GM21381 (cell line): ENCODE measurements at regions not wholly inside any gene's neighbourhood (a gene's known extent, or its start where the extent isn't known, plus 50 kb on each side); places are given as distances from the start of the nearest gene placed in this dataset.

Source experiments
- ATAC-seq: cut with Tn5 transposase; IDR thresholded peaks from one replicate; pipeline ENCODE4 v1.9.1; 2021; ENCODE audit warnings: mild to moderate bottlenecking, moderate library complexity; ENCODE audit not compliant: unreplicated experiment

DNA sequence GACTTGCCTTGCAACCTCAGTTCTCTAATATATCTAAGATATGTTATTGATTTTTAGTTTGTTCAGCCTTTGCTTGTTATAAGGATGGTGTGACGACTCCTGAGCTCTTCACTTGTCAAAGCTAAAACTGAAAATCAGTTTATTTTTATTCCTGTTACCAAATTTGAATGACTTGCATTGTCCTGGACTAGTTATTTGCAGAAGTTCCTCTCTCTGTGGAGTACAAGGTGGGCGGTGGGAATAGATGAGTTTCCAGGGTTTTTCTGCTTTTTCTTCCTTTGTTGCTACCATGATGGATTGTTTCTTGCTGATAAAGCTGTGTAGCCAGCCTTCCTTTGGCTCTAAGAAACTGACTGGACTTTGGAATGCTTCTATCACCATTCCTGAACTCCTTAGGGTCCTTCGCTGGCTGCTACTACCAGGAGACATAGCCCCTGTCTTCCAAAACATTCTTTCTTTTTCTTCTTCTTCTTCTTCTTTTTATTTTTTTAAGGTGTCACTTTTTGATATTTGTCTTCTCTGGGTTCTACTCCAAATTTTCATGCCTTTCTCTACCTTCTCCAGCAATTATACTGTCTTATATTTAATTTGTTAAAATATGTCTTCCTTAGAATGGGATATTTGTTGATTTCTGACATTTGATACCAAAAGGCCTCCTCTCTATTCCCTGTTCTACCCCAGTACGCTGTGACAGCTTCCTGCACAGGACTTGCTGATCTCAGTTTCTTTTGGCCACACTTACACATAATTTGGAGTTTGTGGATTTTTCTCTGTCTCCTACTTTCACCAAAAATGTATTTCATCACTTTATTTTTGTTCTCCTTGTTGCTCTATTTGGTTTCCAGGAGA, 145.1 kb upstream of the THRB start:
- ATAC-seq: no peak

GRCh38 chr3:24640330-24640877, 145.8 kb upstream of the THRB start:
- ATAC-seq: no peak

GRCh38 chr3:24641628-24642027, 147.0 kb upstream of the THRB start:
- no peak for ATAC-seq

- no peak for ATAC-seq
Observed at GRCh38 chr3:24645047-24645446, 150.4 kb upstream of the THRB start.

- no peak for ATAC-seq
Observed at GRCh38 chr3:24646790-24647189, 152.1 kb upstream of the THRB start.

- no peak for ATAC-seq
Observed at GRCh38 chr3:24648063-24648462, 153.4 kb upstream of the THRB start.

GRCh38 chr3:24650839-24651238, 156.2 kb upstream of the THRB start:
- ATAC-seq: no peak

- no peak for ATAC-seq
Observed at GRCh38 chr3:24657870-24658510, 163.3 kb upstream of the THRB start.

DNA sequence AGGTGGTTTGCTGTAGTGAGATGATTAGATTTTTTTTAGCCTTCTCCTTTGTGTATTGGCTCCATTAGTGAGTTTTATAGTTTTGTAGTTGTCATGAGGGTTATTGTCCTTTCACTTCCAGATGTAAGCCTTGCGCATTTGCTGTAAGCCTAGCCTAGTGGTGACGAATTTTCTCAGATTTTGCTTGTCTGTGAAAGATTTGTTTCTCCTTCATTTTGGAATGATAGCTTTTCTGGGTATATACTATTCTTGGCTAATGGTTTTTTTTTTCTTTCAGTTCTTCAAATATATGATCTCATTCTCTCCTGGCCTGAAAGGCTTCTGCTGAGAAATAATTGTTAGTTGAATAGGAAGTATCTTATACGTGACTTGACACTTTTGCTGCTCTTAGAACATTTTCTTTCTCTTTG, 166.5 kb upstream of the THRB start:
- ATAC-seq: no peak

DNA sequence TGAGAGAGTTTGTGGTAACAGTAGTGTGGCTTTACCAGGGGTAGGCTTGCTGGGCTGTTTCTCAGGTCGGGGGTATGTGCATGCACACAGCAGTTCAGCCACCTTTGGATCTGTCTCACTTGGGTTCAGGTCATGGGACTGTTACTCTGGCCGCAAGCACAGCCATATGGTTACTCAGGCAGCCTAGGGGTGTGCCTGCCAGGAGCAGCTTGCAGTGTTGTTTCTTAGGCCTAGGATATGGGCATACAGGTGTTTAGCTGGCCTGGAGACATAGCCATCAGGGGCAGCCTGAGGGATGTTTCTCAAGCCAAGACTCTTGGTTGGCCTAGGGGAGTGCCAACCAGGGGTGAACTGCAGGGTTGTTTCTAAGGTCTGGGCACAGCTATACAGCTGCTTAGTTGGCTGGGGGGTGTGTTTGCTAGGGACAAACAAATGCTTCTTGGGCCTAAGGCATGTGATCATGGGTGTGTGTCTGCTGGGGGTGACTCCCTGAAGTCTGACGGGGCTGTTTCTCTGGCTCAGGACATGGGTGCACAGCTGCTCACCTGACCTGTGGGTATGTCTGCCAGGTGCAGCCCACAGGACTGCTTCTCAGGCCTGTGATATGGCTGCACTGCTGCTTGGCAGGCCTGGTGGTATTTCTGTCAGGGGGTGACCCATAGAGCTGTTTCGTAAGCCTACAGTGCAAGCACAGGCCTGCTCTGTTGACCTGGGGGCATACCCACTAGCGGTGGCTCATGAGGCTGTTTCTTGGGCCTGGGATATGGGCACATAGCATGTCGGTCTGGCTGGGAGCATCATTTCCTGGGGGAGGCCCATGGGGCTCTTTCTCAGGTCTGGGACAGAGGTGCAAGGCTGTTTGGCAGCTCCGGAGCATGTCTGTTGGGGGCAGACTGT, 168.0 kb upstream of the THRB start:
- ATAC-seq: no peak

GRCh38 chr3:24663406-24663805, 168.8 kb upstream of the THRB start:
- ATAC-seq: no peak

- no peak for ATAC-seq
Observed at GRCh38 chr3:24668039-24668438, 173.4 kb upstream of the THRB start.

DNA sequence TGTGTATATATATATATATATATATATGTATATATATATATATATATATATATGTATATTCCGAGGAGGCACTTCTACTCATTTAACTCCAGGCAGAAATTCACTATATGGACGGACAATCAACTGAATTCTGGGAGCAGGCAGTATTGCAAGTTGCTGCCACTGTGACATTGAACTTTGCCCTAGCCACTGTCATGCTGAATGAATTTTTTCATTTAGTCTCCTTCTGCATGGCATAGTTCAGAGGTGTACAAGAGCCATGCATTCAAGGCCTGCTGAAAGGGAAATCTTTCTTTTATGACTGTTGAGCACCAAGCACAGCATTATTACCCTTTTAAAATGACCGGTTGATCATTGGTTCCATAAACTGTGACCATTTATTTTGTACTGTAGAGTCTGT, 176.2 kb upstream of the THRB start:
- no peak for ATAC-seq

DNA sequence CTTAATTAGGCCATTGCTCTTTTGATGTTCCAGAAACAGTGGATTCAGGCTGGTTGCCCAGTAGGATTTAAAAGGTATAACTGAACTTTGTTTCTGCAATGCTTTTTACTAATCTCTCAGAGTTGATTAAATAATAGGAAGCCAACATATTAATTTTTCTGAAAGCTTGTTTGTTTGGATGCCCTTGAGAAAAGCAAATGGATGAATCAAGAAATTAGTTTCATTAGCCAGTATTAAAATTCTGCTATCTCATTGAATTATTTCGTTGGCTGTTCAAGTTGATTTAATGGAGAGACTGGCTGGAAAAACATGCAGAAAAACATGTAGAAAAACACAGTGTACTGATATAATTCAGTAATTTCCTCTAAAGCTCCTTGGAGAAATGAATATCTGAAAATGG, 178.9 kb upstream of the THRB start:
- no peak for ATAC-seq

DNA sequence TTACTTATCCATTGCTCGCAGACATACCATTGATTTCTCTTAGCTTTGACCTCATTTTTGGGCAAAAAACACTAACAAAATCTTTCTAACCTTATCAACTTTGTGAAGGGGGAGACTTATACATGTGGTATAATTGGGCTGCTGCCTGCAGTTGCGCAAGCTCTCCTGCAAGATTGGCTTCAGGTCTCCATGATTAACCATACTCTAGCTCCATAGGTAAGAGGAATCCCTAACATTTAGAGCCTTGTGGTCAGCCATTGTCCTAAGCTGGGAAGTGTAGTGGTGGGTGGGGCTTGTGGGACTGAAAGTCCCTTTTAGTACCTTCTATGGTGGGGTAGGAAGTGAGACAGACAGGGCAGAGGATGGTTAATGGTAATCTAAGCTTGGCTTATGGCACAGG, 179.6 kb upstream of the THRB start:
- no peak for ATAC-seq

GRCh38 chr3:24678021-24678420, 183.4 kb upstream of the THRB start:
- no peak for ATAC-seq

DNA sequence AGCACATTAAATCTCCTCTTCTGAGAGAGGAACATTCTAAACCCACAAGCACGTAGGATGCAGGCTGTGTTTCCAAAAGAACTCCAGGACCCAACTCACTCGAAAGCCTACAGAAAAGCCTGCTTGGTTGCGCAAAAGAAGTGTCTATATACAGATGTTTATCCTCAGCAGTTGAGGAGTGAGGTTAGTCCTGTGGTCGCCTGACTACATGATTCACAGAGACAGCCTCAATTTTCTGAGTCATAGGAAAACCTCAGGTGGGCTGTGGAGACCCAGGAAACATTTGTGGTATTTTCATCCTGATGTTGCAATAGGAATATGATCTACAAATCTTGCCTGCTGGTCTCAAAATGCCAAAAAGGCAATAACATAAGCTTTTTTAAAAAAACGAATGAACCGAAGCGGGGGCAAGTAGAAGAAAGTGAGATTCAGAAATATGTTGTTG, 183.8 kb upstream of the THRB start:
- no peak for ATAC-seq

DNA sequence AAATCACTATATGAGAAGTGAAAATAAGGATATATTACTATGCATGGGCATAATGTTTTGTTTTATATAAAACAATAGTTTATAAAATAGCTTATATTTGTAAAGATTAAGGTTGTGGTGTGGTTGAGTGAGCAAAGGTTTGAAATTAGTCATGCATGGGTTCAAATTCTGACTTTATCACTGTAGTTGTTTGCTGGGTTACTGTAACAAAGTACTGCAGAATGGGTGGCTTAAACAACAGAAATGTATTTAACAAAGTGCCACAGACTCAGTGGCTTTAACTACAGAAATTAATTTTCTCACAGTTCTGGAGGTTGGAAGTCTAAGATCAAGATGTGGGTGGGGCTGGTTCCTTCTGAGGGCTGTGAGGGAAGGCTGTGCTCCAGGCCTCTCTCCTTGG, 184.8 kb upstream of the THRB start:
- no peak for ATAC-seq

DNA sequence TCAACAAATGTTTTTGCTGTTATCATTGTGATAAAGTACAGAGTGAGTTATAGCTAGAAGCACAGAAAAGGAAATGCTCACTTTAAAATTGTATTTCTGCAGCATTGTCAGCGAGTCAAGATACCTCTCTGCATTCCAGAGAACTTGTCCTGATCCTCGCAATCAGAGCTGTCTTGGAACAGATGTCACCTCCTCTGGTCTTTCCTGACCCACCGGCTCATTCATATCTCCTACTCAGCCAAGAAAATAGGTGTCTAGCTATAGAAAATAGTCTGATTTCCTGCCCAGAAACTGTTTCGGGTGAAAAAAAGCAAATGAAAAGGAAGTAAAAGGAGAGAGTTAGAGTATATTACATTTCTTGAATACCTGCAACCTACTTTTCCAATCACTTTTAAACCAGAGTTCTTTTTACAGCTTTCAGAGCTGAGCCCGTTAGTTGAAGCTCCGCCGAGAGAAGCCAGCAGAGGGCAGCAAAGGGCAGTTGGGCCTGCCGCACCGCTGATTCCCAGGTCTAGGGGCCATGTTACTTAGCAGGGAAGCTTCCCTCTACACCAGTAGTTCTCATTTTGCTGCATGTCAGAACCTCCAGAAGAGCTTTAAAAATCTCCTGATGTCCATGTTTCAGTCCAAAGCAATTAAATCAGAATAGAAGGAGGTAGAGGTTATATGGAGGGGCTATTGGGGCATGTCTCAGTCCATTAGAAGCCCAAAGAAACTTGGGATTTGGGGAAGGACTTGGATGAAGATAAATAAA, 185.7 kb upstream of the THRB start:
- ATAC-seq: peak; percentile 63

DNA sequence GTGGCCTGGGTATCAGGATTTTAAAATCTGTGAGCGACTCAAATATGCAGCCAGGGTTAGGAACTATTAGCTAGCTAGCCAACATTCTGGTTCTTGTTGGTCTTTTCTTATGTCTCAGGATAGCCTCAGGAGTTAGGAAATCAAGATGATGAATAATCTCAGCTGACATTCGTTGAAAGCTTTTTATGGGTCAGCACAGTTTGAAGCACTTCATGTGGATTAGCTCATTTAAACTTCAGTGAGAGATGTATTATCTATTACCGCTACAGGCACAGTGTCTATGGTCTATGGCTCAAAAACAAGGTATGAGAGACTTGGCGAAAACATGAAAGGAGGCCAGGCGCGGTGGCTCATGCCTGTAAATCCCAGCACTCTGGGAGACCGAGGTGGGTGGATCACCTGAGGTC, 187.5 kb upstream of the THRB start:
- no peak for ATAC-seq
